Astrocyte of the cerebellum (primary cell): ENCODE measurements at regions not wholly inside any gene's neighbourhood (a gene's known extent, or its start where the extent isn't known, plus 50 kb on each side); places are given as distances from the start of the nearest gene placed in this dataset.

ENCODE experiments used
- DNase-seq: peaks from one replicate; pipeline ENCODE4 v3.0.0-alpha.2; 2011; ENCODE audit warnings: low read depth
- H3K4me3 ChIP-seq: 2 replicates; pipeline ENCODE4 v1.5.1; 2011; ENCODE audit warnings: mild to moderate bottlenecking, low read depth, low read length, moderate library complexity
- in situ Hi-C: cut with HindIII; loops from 2 replicates; pipeline ENCODE4 v1.10.0; 2017; ENCODE audit warnings: low sequenced_read_pairs
- TF ChIP-seq, protein P1 (sequence below): IDR thresholded peaks from 2 replicates; pipeline ENCODE4 v1.5.1; 2012; ENCODE audit warnings: low read length, low read depth, moderate library complexity, mild to moderate bottlenecking; ENCODE audit errors: missing control alignments

DNA sequence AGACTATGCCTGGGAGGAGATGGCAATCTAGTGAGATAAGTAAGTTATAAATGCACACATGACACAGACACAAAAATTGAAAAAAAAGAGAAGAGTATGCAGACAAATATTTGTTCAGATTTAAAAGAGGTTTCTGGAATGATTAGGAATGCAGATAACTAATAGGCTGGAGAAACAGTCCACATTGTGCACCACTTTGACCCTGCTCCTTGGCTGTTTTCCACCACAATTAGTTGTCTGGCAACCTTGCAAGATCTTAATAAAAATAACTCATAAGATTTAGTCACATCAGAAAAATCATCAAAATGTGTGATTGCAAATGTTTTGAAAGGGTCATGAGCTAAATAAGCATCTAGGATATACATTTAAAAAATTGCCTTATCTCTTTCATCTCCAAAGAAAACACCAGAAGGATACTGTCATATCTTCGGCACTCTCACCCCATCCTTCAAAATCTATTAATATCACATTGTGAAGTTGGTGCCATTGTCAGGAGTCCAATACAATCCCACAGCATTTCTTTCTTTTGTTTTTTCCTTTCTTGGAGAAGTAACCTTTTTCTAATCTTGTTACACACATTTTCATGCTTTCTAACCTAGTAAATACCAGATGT lies 153.7 kb upstream of the KCNMB2 start:
- TF ChIP-seq, protein P1, sequence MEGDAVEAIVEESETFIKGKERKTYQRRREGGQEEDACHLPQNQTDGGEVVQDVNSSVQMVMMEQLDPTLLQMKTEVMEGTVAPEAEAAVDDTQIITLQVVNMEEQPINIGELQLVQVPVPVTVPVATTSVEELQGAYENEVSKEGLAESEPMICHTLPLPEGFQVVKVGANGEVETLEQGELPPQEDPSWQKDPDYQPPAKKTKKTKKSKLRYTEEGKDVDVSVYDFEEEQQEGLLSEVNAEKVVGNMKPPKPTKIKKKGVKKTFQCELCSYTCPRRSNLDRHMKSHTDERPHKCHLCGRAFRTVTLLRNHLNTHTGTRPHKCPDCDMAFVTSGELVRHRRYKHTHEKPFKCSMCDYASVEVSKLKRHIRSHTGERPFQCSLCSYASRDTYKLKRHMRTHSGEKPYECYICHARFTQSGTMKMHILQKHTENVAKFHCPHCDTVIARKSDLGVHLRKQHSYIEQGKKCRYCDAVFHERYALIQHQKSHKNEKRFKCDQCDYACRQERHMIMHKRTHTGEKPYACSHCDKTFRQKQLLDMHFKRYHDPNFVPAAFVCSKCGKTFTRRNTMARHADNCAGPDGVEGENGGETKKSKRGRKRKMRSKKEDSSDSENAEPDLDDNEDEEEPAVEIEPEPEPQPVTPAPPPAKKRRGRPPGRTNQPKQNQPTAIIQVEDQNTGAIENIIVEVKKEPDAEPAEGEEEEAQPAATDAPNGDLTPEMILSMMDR: no peak
- H3K4me3 ChIP-seq: no peak overlapping the region
- in situ Hi-C loops: no loop called here
- peak; percentile 69 for DNase-seq

DNA sequence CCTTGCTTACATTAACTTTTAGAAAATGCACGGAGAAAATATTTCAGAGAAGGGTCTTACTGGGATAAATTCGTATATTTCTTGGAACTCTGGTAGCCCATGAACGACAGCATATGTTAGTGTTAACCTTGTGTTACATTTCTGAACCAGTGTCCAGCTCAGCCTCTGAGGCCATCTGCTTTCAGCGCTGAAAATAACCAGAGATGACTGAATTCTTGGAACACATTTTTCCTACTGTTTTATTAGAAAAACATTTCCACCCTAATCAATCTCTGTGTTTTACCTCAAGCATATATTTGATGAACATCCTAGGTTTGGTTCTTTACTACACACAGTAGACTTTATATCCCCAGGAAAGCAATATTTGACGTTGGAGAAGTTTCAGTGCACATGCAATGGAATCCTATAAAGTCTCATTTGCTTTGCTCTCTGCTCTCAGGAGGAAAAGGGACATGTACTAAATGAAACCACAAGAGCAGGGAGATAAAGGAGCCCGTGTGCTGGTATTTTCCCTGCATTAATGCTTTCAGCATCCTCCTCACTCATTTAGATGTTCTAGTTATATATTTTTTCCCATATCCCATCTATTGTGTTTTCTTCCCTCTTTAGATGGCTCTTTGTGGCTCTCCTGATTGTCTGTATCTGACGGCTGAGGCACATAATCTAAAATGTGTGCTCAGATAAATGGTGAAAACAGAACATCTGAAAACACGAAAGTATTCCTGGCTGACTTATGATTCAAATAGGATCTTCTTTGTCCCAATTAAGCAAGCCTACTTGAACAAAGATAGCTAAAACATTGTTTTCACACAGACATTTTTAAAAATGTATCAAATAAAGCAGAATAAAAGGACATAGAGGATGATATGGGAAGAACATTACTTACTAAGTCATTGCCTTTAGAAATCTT lies 151.7 kb upstream of the KCNMB2 start:
- TF ChIP-seq, protein P1: no peak
- no peak for DNase-seq
- no peak overlapping the region for H3K4me3 ChIP-seq
- in situ Hi-C loops: no loop called here

DNA sequence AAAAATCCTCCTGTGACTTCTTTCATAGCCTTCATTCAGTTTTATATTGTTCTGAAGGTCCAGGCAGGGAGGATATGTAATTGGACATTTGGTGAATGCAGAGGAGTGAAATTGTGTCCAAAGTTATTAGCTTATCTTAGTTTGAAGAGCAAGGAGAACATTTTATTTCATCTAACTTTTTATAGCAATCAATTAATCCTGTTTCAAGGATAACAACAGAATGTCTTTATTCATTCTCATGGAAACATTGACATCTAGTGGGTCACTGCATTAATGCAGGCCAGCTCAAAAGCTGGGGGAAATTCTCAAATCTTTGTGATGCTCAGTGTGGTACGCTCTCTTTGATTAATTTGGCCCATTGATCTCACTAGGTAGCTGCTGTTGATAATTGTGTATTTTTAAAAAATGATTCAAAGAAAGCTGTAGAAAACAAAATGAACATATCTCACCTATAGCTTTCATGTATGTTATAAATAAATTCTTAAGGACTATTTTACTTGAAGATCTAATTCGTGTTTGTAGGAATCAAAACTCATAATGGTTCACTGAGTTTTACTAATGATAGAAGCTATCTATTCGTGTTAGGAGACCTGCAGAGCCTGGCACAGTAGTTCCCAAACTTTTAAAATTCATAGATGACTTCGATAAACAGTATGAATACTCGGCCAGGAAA lies 150.8 kb upstream of the KCNMB2 start:
- peak; percentile 34 for DNase-seq
- in situ Hi-C loops: no loop called here
- no peak overlapping the region for H3K4me3 ChIP-seq
- TF ChIP-seq, protein P1: peak; percentile 72

DNA sequence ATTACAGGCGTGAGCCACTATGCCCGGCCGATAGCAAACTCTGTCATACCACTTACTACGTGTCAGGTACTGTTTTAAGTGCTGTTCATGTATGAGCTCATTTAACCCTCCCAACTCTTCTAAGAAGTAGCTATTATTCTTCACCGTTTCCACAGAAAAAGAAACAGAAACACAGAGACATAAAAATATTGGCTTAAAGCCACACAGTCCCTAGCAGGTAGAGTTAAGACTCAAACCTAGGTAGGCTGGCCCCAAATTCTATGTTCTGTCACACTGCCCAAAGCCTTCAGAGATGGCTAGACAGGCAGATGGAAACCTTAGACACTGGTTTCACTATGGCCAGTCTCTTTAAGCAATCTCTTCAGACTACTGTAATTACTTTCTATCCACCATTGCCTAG lies 149.8 kb upstream of the KCNMB2 start:
- H3K4me3 ChIP-seq: no peak overlapping the region
- TF ChIP-seq, protein P1: no peak
- in situ Hi-C loops: no loop called here
- DNase-seq: no peak

DNA sequence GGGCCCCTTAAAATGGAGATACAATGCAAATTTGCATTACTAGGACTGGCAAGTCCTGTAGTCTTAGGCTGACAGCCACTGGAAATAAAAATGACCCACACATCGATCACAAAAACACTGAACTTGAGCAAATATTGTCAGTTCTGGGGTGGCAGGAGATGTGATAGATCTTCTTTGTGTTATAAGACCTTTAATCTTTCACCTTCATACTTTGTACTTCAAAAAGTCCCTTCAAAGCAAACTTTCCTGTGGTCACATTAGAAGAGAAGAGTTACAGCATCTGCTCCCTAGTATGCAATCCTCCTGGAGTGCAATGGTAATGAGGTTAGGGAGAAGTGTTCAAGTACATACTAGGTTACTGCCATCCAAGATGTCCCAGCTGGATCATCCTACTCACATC lies 149.4 kb upstream of the KCNMB2 start:
- no peak overlapping the region for H3K4me3 ChIP-seq
- in situ Hi-C loops: no loop called here
- TF ChIP-seq, protein P1: no peak
- no peak for DNase-seq

DNA sequence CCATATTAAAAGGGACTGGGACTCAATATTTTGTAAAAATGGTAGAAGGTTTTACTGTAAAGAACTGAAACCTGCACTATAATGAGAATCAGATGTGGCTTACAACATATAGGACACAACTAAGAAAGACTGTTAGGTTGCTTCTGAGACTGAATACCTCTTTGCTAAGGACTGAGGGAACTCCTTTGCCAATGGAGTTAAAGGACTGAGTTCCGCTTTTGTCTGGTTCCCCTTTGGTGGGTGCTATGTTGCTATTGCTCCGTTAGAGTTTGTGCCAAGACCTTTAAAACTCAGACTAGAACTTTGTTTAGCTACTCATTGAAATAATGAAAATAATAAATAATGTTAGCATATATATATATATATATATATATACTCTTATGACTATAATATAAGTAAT lies 147.8 kb upstream of the KCNMB2 start:
- in situ Hi-C loops: no loop called here

More for the DNA sequence above, 147.8 kb upstream of the KCNMB2 start:
- no peak overlapping the region for H3K4me3 ChIP-seq
- TF ChIP-seq, protein P1: no peak
- DNase-seq: no peak
